ENCODE measurements at regions not wholly inside any gene's neighbourhood (a gene's known extent, or its start where the extent isn't known, plus 50 kb on each side); places are given as distances from the start of the nearest gene placed in this dataset.

DNA sequence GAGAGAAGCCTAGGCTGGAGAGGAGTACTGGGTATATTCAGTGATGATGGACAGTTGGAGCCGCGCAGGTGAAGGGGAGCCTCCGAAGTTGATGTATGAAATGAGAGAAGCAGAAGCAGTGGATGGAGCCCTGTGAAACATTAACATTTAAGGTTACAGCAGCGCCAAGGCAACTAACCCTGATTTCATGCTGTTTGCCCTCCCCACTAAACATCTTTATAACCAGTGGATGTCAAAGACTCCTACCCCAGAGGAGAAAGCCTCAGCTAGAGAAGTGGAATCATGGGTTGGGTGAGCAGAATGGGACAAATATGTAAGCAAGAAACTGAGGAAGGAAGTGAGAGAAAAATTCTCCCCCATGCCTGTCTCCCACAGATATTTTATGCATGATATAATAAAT is 92.0 kb upstream of the NMNAT3 start:
- Histone ChIP-seq H3K4me3 (replicated peaks in 1 of 3; ENCODE audit: insufficient read depth in 1 of 3, low read depth in 2 of 3, low read length in 3 of 3) (no peak overlapping the region), H3K36me3 (replicated peaks in 1 of 2; ENCODE audit: control insufficient read depth in 1 of 2, insufficient read depth in 2 of 2, low read length in 2 of 2) (no peaks in the 10 kb centered on the region), H3K27ac (ENCODE audit: extremely low read length, insufficient read depth, low read length) (no peak overlapping the region), H3K9me3 (ENCODE audit: low read length) (no peaks in the 10 kb centered on the region), H2AFZ (ENCODE audit: low read length) (no peak overlapping the region), H3K79me2 (ENCODE audit: insufficient read depth, low read length) (no peaks in the 10 kb centered on the region), H3K27me3 (ENCODE audit: control insufficient read depth in 1 of 2, insufficient read depth in 2 of 2, low read length in 2 of 2) (peaks cover 0 to 12% of the 10 kb centered on the region in 2 experiments; a peak in 3 of 5 replicates), H3K4me2 (ENCODE audit: low read depth, low read length) (no peak overlapping the region), H3K4me1 (ENCODE audit: insufficient read depth, low read length) (no peaks in the 10 kb centered on the region), H3K9ac (ENCODE audit: insufficient read depth, low read depth, low read length) (no peak overlapping the region), H4K20me1 (ENCODE audit: insufficient read depth, low read length) (no peaks in the 10 kb centered on the region)
- no TSS peak for BruUV-seq (replicated peaks)
- intact Hi-C loops (cut with micrococcal nuclease; ENCODE audit: unreplicated experiment): no loop called here
- ChIA-PET CTCF (ENCODE audit: low intra/inter-chr PET ratio, low total read pairs) (no interaction called here), POLR2A (no interaction called here)
- WGBS (ENCODE audit: low lambda C conversion rate): 13% methylated on average over 4 of the region's 4 CpGs
- DNase-seq (ENCODE audit: low spot score) (no peak), ATAC-seq (no peak), FAIRE-seq (no peak)
- in situ Hi-C loops (cut with HindIII; ENCODE audit: extremely low pct_ligation_motif_present, low pct_unique_long_range_greater_than_20kb): no loop called here
- TF ChIP-seq, protein P1, sequence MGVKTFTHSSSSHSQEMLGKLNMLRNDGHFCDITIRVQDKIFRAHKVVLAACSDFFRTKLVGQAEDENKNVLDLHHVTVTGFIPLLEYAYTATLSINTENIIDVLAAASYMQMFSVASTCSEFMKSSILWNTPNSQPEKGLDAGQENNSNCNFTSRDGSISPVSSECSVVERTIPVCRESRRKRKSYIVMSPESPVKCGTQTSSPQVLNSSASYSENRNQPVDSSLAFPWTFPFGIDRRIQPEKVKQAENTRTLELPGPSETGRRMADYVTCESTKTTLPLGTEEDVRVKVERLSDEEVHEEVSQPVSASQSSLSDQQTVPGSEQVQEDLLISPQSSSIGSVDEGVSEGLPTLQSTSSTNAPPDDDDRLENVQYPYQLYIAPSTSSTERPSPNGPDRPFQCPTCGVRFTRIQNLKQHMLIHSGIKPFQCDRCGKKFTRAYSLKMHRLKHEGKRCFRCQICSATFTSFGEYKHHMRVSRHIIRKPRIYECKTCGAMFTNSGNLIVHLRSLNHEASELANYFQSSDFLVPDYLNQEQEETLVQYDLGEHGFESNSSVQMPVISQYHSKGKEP (CRISPR knock-in tag; IDR thresholded peaks at IDR 0.05): no peak
- TF ChIP-seq NRL (CRISPR knock-in tag; IDR thresholded peaks at IDR 0.05; ENCODE audit: borderline replicate concordance): no peak
- TF ChIP-seq U2AF2 (IDR thresholded peaks at IDR 0.05; ENCODE audit: low read depth, low read length): no peak
- no peak for TF ChIP-seq SP140L (CRISPR knock-in tag; IDR thresholded peaks at IDR 0.05; ENCODE audit: borderline replicate concordance)
- no peak for TF ChIP-seq KDM2A (CRISPR knock-in tag; IDR thresholded peaks at IDR 0.05; ENCODE audit: borderline replicate concordance, low read depth)
- no peak for TF ChIP-seq ZKSCAN1 (IDR thresholded peaks at IDR 0.05; ENCODE audit: low read length)
- no peak for TF ChIP-seq ATF7-NPFF (CRISPR knock-in tag; IDR thresholded peaks at IDR 0.05; ENCODE audit: low read depth)
- no peak for TF ChIP-seq CBX5 (CRISPR knock-in tag; IDR thresholded peaks at IDR 0.05; ENCODE audit: borderline replicate concordance)
- TF ChIP-seq, protein P2, sequence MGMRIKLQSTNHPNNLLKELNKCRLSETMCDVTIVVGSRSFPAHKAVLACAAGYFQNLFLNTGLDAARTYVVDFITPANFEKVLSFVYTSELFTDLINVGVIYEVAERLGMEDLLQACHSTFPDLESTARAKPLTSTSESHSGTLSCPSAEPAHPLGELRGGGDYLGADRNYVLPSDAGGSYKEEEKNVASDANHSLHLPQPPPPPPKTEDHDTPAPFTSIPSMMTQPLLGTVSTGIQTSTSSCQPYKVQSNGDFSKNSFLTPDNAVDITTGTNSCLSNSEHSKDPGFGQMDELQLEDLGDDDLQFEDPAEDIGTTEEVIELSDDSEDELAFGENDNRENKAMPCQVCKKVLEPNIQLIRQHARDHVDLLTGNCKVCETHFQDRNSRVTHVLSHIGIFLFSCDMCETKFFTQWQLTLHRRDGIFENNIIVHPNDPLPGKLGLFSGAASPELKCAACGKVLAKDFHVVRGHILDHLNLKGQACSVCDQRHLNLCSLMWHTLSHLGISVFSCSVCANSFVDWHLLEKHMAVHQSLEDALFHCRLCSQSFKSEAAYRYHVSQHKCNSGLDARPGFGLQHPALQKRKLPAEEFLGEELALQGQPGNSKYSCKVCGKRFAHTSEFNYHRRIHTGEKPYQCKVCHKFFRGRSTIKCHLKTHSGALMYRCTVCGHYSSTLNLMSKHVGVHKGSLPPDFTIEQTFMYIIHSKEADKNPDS (CRISPR knock-in tag; IDR thresholded peaks at IDR 0.05): no peak
- TF ChIP-seq, protein P3, sequence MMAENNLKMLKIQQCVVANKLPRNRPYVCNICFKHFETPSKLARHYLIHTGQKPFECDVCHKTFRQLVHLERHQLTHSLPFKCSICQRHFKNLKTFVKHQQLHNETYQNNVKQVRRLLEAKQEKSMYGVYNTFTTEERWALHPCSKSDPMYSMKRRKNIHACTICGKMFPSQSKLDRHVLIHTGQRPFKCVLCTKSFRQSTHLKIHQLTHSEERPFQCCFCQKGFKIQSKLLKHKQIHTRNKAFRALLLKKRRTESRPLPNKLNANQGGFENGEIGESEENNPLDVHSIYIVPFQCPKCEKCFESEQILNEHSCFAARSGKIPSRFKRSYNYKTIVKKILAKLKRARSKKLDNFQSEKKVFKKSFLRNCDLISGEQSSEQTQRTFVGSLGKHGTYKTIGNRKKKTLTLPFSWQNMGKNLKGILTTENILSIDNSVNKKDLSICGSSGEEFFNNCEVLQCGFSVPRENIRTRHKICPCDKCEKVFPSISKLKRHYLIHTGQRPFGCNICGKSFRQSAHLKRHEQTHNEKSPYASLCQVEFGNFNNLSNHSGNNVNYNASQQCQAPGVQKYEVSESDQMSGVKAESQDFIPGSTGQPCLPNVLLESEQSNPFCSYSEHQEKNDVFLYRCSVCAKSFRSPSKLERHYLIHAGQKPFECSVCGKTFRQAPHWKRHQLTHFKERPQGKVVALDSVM (CRISPR knock-in tag; IDR thresholded peaks at IDR 0.05): no peak
- TF ChIP-seq, protein P4, sequence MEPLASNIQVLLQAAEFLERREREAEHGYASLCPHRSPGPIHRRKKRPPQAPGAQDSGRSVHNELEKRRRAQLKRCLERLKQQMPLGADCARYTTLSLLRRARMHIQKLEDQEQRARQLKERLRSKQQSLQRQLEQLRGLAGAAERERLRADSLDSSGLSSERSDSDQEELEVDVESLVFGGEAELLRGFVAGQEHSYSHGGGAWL (CRISPR knock-in tag; IDR thresholded peaks at IDR 0.05): no peak
- TF ChIP-seq, protein P5, sequence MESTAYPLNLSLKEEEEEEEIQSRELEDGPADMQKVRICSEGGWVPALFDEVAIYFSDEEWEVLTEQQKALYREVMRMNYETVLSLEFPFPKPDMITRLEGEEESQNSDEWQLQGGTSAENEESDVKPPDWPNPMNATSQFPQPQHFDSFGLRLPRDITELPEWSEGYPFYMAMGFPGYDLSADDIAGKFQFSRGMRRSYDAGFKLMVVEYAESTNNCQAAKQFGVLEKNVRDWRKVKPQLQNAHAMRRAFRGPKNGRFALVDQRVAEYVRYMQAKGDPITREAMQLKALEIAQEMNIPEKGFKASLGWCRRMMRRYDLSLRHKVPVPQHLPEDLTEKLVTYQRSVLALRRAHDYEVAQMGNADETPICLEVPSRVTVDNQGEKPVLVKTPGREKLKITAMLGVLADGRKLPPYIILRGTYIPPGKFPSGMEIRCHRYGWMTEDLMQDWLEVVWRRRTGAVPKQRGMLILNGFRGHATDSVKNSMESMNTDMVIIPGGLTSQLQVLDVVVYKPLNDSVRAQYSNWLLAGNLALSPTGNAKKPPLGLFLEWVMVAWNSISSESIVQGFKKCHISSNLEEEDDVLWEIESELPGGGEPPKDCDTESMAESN (CRISPR knock-in tag; conservative IDR thresholded peaks at IDR 0.05): no peak
- no peak for TF ChIP-seq NR1H2 (CRISPR knock-in tag; IDR thresholded peaks at IDR 0.05; ENCODE audit: borderline replicate concordance, low read depth)
